ENCODE measurements at regions not wholly inside any gene's neighbourhood (a gene's known extent, or its start where the extent isn't known, plus 50 kb on each side); places are given as distances from the start of the nearest gene placed in this dataset.

GRCh38 chr12:3988519-3989217 is 115.5 kb upstream of the PARP11 start:
- DNase-seq = peak; percentile 15

GRCh38 chr12:3987571-3987970 is 114.4 kb upstream of the PARP11 start:
- no peak for DNase-seq

- DNase-seq = no peak
These were observed 107.5 kb upstream of the PARP11 start for GRCh38 chr12:3980504-3981272.

GRCh38 chr12:3977621-3978020 is 104.4 kb upstream of the PARP11 start:
- no peak for DNase-seq

- DNase-seq = no peak
These were observed 103.2 kb upstream of the PARP11 start for GRCh38 chr12:3976351-3976938.

- DNase-seq = no peak
These were observed 102.5 kb upstream of the PARP11 start for GRCh38 chr12:3975652-3976051.

GRCh38 chr12:3974883-3975282 is 101.7 kb upstream of the PARP11 start:
- no peak for DNase-seq

GRCh38 chr12:3973973-3974644 is 100.9 kb upstream of the PARP11 start:
- no peak for DNase-seq

- DNase-seq = no peak
These were observed 100.2 kb upstream of the PARP11 start for GRCh38 chr12:3973269-3973884.

GRCh38 chr12:3972576-3972975 is 99.4 kb upstream of the PARP11 start:
- no peak for DNase-seq

- no peak for DNase-seq
These were observed 95.3 kb upstream of the PARP11 start for GRCh38 chr12:3968523-3968922.

- no peak for DNase-seq
These were observed 94.5 kb upstream of the PARP11 start for GRCh38 chr12:3967556-3968160.

GRCh38 chr12:3966376-3966775 is 93.2 kb upstream of the PARP11 start:
- no peak for DNase-seq

GRCh38 chr12:3965046-3965445 is 91.8 kb upstream of the PARP11 start:
- no peak for DNase-seq

GRCh38 chr12:3964439-3964838 is 91.2 kb upstream of the PARP11 start:
- no peak for DNase-seq

GRCh38 chr12:3962631-3963483 is 89.7 kb upstream of the PARP11 start:
- no peak for DNase-seq

- no peak for DNase-seq
These were observed 88.4 kb upstream of the PARP11 start for GRCh38 chr12:3961591-3961990.

- no peak for DNase-seq
These were observed 86.8 kb upstream of the PARP11 start for GRCh38 chr12:3959799-3960560.

- DNase-seq = no peak
These were observed 85.3 kb upstream of the PARP11 start for GRCh38 chr12:3958534-3958933.

- DNase-seq = no peak
These were observed 78.4 kb upstream of the PARP11 start for GRCh38 chr12:3951380-3952135.

All from fibroblast of skin of back (primary cell).